SK-N-SH (cell line): ENCODE measurements at regions not wholly inside any gene's neighbourhood (a gene's known extent, or its start where the extent isn't known, plus 50 kb on each side); places are given as distances from the start of the nearest gene placed in this dataset.

Experiments
- CTCF ChIA-PET: fragments of 300-600, 350-600 bp; formaldehyde crosslinking; extraction: SDS; loops from one replicate; lab custom pipeline; 2021; lab: Yijun Ruan, JAX
- POLR2A ChIA-PET: fragments of 350-600 bp; sonication (Branson Sonifier 250); formaldehyde crosslinking; extraction: SDS; loops from one replicate; lab custom pipeline; 2020; ENCODE audit warnings: antibody characterized with exemption, inconsistent platforms; lab: Yijun Ruan, JAX
- DNase-seq: peaks from one replicate; pipeline ENCODE4 v3.0.0; 2012
- H2AFZ ChIP-seq: fragments of 200-600 bp; sonication (generic); 2 replicates; pipeline ENCODE4 v1.8.1; 2016; ENCODE audit warnings: antibody characterized with exemption, mild to moderate bottlenecking, low read depth
- H3F3A ChIP-seq: fragments of 200-600 bp; sonication (generic); replicated peaks from 2 replicates; pipeline ENCODE3; 2016; ENCODE audit warnings: antibody characterized with exemption, mild to moderate bottlenecking; ENCODE audit not compliant: insufficient read depth
- H3K27ac ChIP-seq, 2 experiments: fragments of 200-500 bp in 1 of 2; fragments of 200-600 bp in 1 of 2; sonication (Bioruptor generic) in 1 of 2; sonication (generic), shearing (Covaris generic) in 1 of 2; 2 replicates each; pipeline versions ENCODE4 v1.5.1 to v1.6.1; 2014 to 2016; ENCODE audit warnings: low read depth in 2 of 2, inconsistent platforms in 1 of 2, low read length in 1 of 2, mild to moderate bottlenecking in 1 of 2, mixed read lengths in 1 of 2
- H3K27me3 ChIP-seq: fragments of 200-600 bp; sonication (generic), shearing (Covaris generic); 2 replicates; pipeline ENCODE4 v1.6.1; 2016; ENCODE audit warnings: mixed run types; ENCODE audit not compliant: insufficient read depth
- H3K36me3 ChIP-seq, 2 experiments: fragments of 200-500 bp in 1 of 2; fragments of 200-600 bp in 1 of 2; sonication (Bioruptor generic) in 1 of 2; sonication (generic) in 1 of 2; replicated peaks in 1 of 2; 2 replicates each; pipeline versions ENCODE3 to v1.5.1; 2014 to 2016; ENCODE audit warnings: low read length in 1 of 2, mild to moderate bottlenecking in 1 of 2; ENCODE audit not compliant: insufficient read depth in 2 of 2, control insufficient read depth in 1 of 2
- H3K4me1 ChIP-seq, 2 experiments: fragments of 200-500 bp in 1 of 2; fragments of 200-600 bp in 1 of 2; sonication (Bioruptor generic) in 1 of 2; sonication (generic), shearing (Covaris generic) in 1 of 2; 2 replicates each; pipeline versions ENCODE4 v1.5.1 to v1.6.1; 2014 to 2016; ENCODE audit warnings: low read depth in 1 of 2, low read length in 1 of 2, mixed run types in 1 of 2; ENCODE audit not compliant: insufficient read depth in 2 of 2, control insufficient read depth in 1 of 2
- H3K4me2 ChIP-seq: fragments of 200-600 bp; sonication (generic), shearing (Covaris generic); 2 replicates; pipeline ENCODE4 v1.6.1; 2017; ENCODE audit warnings: mixed run types
- H3K4me3 ChIP-seq, 2 experiments: fragments of 200-500 bp in 1 of 2; fragments of 200-600 bp in 1 of 2; sonication (Bioruptor generic) in 1 of 2; sonication (generic), shearing (Covaris generic) in 1 of 2; 2 replicates each; pipeline versions ENCODE4 v1.5.1 to v1.8.1; 2014 to 2016; ENCODE audit warnings: low read depth in 2 of 2, inconsistent platforms in 1 of 2, low read length in 1 of 2, mild to moderate bottlenecking in 1 of 2, mixed read lengths in 1 of 2, moderate library complexity in 1 of 2
- H3K79me2 ChIP-seq: fragments of 200-600 bp; sonication (generic); 2 replicates; pipeline ENCODE4 v1.8.1; 2017; ENCODE audit warnings: mild to moderate bottlenecking; ENCODE audit not compliant: insufficient read depth
- H3K9ac ChIP-seq: fragments of 200-600 bp; sonication (generic); 2 replicates; pipeline ENCODE4 v1.6.1; 2017; ENCODE audit warnings: mixed run types
- H3K9me2 ChIP-seq: fragments of 200-600 bp; sonication (generic); 2 replicates; pipeline ENCODE4 v1.6.1; 2017; ENCODE audit warnings: mixed run types
- H3K9me3 ChIP-seq: fragments of 200-600 bp; sonication (generic); 2 replicates; pipeline ENCODE4 v1.6.1; 2017; ENCODE audit warnings: mixed run types, mild to moderate bottlenecking, moderate library complexity
- H4K20me1 ChIP-seq: fragments of 200-600 bp; sonication (generic); 2 replicates; pipeline ENCODE4 v1.6.1; 2017; ENCODE audit warnings: mild to moderate bottlenecking, mixed run types; ENCODE audit not compliant: insufficient read depth
- CHD2 ChIP-seq: fragments of 150-350 bp; IDR thresholded peaks from 2 replicates; pipeline ENCODE4 v1.6.1; 2018; ENCODE audit warnings: low read length; ENCODE audit not compliant: partially characterized antibody
- ELF1 ChIP-seq: IDR thresholded peaks from 2 replicates; pipeline ENCODE4 v1.4.0; 2012
- EZH2phosphoT487 ChIP-seq: fragments of 200-600 bp; sonication (generic); IDR thresholded peaks from 2 replicates; pipeline ENCODE4 v1.6.1; 2017; ENCODE audit warnings: low read depth, mixed run types, mild to moderate bottlenecking, antibody characterized with exemption, moderate library complexity, borderline replicate concordance
- FOXJ3 ChIP-seq: sonication (generic); formaldehyde crosslinking; IDR thresholded peaks from 2 replicates; pipeline ENCODE4 v1.5.1; 2020; ENCODE audit warnings: mild to moderate bottlenecking, missing genetic modification reagents
- JUND ChIP-seq: IDR thresholded peaks from 2 replicates; pipeline ENCODE4 v1.4.0; 2012
- MEF2A ChIP-seq: IDR thresholded peaks from 2 replicates; pipeline ENCODE4 v1.4.0; 2012; ENCODE audit warnings: low read depth, borderline replicate concordance
- NRF1 ChIP-seq: IDR thresholded peaks from 2 replicates; pipeline ENCODE4 v1.6.1; 2012; ENCODE audit warnings: low read depth, mild to moderate bottlenecking, low read length
- RAD21 ChIP-seq: IDR thresholded peaks from 2 replicates; pipeline ENCODE4 v1.6.1; 2012; ENCODE audit warnings: mild to moderate bottlenecking, low read length
- RXRA ChIP-seq: IDR thresholded peaks from 2 replicates; pipeline ENCODE4 v1.4.0; 2012; ENCODE audit warnings: low read depth, mild to moderate bottlenecking, borderline replicate concordance
- SMC3 ChIP-seq: IDR thresholded peaks from 2 replicates; pipeline ENCODE4 v1.6.1; 2012; ENCODE audit warnings: low read depth, low read length, improper control_type of control experiment
- TEAD4 ChIP-seq: IDR thresholded peaks from 2 replicates; pipeline ENCODE4 v1.4.0; 2012; ENCODE audit warnings: mild to moderate bottlenecking, borderline replicate concordance; ENCODE audit not compliant: insufficient read depth
- WGBS: methylation state at CpG from one replicate; pipeline ENCODE4 v1.1.6; 2017; ENCODE audit warnings: low lambda C conversion rate; 5-methylcytosine and 5-hydroxymethylcytosine counted together
- TF ChIP-seq, protein P1 (sequence below): IDR thresholded peaks from 2 replicates; pipeline ENCODE4 v1.4.0; 2012; ENCODE audit warnings: low read depth, borderline replicate concordance
- TF ChIP-seq, protein P2 (sequence below): IDR thresholded peaks from 2 replicates; pipeline ENCODE4 v1.6.1; 2012; ENCODE audit warnings: mild to moderate bottlenecking, low read depth, low read length, moderate library complexity

DNA sequence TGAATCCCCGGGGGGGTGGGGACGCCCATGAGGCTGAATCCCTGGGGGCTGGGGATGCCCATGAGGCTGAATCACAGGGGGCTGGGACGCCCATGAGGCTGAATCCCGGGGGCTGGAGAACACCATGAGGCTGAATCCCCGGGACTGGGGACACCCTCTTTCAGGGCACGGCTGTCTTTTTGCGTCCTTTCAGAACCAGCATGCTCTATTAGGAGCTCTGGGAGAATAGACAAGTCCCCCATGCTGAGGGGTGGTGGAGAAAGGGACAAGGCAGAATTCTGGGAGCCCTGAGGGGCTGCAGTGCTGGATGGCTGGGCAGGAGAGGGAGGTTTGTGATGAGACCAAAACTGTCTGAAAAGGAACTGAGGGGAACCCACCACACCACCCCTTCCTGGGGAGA lies 257.3 kb upstream of the TCERG1L start (continued):
- no peak for TF ChIP-seq RXRA

DNA sequence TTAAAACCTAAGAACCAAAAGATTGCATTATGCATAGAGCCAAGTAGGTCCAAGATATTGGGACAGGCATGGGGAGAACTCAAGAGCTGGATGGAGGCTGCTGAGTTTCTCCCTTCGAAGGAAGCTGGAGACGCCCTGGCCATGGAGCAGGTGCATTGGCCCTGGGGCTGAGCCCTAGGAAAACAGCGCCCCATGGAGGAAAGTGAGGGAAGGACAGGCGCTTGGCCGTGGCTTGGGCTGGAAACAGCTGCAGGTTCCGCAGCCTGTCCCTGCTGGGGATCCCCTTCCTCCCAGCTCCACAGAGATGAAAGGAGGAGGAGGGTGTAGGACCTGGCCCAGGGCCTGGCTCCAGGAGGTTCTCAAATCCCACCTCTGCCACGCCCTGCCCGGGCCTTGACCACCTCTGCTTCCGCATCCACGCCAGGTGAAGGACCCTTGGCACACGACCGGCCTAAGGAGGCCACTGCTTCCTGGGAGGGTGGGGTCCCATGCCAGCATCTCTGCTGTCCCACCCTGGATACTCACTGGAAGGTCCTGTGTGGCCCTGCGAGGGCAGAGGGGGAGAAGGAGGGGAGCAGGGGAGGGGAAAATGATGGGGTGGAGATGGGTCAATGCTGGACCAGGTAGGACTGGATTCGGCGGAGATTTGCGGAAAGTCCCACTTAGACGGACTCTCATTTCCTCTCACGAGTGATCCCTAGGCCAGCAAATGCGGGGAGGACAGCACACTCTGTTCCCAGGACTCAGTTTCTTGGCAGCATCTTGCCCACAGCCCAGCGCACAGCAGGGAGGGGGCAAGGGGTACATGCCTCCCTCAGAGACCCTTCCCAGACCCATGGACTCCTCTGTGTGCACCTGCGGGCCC lies 258.6 kb upstream of the TCERG1L start:
- Histone ChIP-seq H3F3A (no peaks in the 10 kb centered on the region), H4K20me1 (no peaks in the 10 kb centered on the region), H2AFZ (no peak overlapping the region), H3K4me2 (no peak overlapping the region), H3K36me3 (no peaks in the 10 kb centered on the region), H3K27me3 (no peaks in the 10 kb centered on the region), H3K79me2 (no peaks in the 10 kb centered on the region), H3K27ac (no peak overlapping the region), H3K4me3 (no peak overlapping the region), H3K4me1 (no peaks in the 10 kb centered on the region), H3K9ac (no peak overlapping the region), H3K9me3 (0 out of 2 replicates have a peak, but pooled peaks cover under 1% of the 10 kb centered on the region), H3K9me2 (no peaks in the 10 kb centered on the region)
- WGBS = 41% methylated on average over 10 of the region's 21 CpGs
- ChIA-PET CTCF (interaction anchor here (0.5 to 2.4 kb wide), 4 partner anchors 8 to 303 kb away, joined by 3 to 6 read pairs (median 4); no protein-coding TSS in a partner anchor), POLR2A (no interaction called here)
- DNase-seq = peak; percentile 41
- TF ChIP-seq, protein P1, sequence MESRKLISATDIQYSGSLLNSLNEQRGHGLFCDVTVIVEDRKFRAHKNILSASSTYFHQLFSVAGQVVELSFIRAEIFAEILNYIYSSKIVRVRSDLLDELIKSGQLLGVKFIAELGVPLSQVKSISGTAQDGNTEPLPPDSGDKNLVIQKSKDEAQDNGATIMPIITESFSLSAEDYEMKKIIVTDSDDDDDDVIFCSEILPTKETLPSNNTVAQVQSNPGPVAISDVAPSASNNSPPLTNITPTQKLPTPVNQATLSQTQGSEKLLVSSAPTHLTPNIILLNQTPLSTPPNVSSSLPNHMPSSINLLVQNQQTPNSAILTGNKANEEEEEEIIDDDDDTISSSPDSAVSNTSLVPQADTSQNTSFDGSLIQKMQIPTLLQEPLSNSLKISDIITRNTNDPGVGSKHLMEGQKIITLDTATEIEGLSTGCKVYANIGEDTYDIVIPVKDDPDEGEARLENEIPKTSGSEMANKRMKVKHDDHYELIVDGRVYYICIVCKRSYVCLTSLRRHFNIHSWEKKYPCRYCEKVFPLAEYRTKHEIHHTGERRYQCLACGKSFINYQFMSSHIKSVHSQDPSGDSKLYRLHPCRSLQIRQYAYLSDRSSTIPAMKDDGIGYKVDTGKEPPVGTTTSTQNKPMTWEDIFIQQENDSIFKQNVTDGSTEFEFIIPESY = no peak
- TF ChIP-seq RAD21 = peak; percentile 24; the same call in 1 of the 2 replicates

DNA sequence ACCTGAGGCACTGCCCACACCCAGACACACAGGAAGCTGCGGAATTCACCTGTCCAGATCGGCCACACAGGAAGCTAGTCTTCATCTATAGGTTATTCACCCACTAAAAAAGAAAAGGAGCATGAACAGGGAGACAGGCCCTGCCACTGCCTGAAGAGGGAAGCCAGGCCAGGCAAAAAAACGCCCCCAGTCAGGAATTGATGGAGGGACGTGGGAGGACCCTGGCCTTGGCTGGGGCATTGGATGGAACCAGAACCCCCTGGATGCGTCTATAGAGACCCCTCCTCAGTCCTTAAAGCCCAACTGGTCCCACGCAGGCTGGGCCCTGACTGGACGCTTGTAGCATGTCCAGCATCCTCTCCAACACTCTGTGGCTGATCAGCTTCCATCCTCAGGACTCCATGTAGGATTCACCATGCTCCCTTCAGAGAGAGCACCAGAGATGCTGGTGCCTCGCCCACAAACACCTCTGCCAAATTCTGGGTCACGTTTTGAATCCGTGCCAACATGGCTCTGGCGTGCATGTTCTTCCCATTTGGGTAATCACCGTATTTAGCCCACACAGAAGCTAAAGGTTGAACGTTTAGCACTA lies 259.3 kb upstream of the TCERG1L start:
- CTCF ChIA-PET = no interaction called here
- no peaks in the 10 kb centered on the region for H3K79me2 ChIP-seq
- no peak for DNase-seq

More for the DNA sequence above, 259.3 kb upstream of the TCERG1L start:
- Histone ChIP-seq H3K9ac (no peak overlapping the region), H3K9me2 (no peaks in the 10 kb centered on the region), H3K4me3 (no peak overlapping the region), H4K20me1 (no peaks in the 10 kb centered on the region), H3K36me3 (no peaks in the 10 kb centered on the region), H3K9me3 (no peaks in the 10 kb centered on the region), H2AFZ (no peak overlapping the region), H3K4me1 (no peaks in the 10 kb centered on the region), H3K27ac (no peak overlapping the region), H3K27me3 (no peaks in the 10 kb centered on the region), H3F3A (no peaks in the 10 kb centered on the region), H3K4me2 (no peak overlapping the region)
- POLR2A ChIA-PET = no interaction called here
- WGBS = 32% methylated on average over 13 of the region's 13 CpGs
- TF ChIP-seq MEF2A = no peak
- TF ChIP-seq JUND = no peak
- TF ChIP-seq SMC3 = no peak
- TF ChIP-seq, protein P1 = no peak
- no peak for TF ChIP-seq TEAD4
- TF ChIP-seq NRF1 = no peak
- no peak for TF ChIP-seq FOXJ3 (CRISPR knock-in tag)
- TF ChIP-seq ELF1 = no peak
- no peak for TF ChIP-seq EZH2phosphoT487
- no peak for TF ChIP-seq CHD2
- TF ChIP-seq, protein P2, sequence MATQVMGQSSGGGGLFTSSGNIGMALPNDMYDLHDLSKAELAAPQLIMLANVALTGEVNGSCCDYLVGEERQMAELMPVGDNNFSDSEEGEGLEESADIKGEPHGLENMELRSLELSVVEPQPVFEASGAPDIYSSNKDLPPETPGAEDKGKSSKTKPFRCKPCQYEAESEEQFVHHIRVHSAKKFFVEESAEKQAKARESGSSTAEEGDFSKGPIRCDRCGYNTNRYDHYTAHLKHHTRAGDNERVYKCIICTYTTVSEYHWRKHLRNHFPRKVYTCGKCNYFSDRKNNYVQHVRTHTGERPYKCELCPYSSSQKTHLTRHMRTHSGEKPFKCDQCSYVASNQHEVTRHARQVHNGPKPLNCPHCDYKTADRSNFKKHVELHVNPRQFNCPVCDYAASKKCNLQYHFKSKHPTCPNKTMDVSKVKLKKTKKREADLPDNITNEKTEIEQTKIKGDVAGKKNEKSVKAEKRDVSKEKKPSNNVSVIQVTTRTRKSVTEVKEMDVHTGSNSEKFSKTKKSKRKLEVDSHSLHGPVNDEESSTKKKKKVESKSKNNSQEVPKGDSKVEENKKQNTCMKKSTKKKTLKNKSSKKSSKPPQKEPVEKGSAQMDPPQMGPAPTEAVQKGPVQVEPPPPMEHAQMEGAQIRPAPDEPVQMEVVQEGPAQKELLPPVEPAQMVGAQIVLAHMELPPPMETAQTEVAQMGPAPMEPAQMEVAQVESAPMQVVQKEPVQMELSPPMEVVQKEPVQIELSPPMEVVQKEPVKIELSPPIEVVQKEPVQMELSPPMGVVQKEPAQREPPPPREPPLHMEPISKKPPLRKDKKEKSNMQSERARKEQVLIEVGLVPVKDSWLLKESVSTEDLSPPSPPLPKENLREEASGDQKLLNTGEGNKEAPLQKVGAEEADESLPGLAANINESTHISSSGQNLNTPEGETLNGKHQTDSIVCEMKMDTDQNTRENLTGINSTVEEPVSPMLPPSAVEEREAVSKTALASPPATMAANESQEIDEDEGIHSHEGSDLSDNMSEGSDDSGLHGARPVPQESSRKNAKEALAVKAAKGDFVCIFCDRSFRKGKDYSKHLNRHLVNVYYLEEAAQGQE = no peak
